HG02763 (cell line): ENCODE measurements at regions not wholly inside any gene's neighbourhood (a gene's known extent, or its start where the extent isn't known, plus 50 kb on each side); places are given as distances from the start of the nearest gene placed in this dataset.
"Not testable (repeated sequence)": the region's sequence is repeated elsewhere in the genome, so short reads cannot be mapped to it uniquely, and the experiment has no call there.

ENCODE experiments used
- ATAC-seq: cut with Tn5 transposase; IDR thresholded peaks from one replicate; pipeline ENCODE4 v1.9.1; 2021; ENCODE audit warnings: mild to moderate bottlenecking, moderate library complexity; ENCODE audit not compliant: unreplicated experiment

DNA sequence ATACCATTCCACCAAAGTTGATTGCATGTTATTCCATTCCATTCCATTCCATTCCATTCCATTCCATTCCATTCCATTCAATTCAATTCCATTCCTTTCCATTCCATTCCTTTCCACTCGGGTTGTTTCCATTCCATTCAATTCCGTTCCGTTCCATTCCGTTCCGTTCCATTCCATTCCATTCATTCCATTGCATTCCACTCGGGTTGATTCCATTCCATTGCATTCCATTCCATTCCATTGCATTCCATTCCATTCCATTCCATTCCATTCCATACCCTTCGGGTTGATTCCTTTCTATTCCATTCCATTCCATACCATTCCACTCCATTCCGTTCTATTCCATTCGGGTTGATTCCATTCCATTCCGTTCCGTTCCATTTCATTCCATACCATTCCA is 166.9 kb downstream of the CWH43 start:
- ATAC-seq, result peak; percentile 23

DNA sequence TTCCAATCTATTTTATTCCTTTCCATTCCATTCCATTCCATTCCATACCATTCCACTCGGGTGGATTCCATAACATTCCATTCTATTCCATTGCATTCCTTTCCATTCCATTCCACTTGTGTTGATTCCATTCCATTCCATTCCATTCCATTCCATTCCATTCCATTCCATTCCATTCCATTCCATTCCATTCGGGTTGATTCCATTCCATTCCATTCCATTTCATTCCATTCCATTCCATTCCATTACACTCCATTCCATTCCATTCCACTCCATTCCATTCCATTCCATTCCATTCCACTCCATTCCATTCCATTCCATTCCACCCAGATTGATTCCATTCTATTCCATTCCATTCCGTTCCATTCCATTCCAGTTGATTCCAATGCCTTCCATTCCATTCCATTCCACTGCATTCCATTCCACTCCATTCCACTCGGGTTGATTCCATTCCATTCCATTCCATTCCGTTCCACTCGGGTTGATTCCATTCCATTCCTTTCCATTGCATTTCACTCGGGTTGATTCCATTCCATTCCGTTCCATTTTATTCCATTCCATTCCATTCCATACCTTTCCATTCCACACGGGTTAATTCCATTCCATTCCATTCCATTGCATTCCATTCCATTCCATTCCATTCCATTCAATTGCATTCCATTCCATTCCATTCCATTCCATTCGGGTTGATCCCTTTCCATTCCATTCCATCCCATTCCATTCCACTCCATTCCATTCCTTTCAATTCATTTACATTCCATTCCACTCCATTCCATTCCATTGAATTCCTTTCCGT is 168.4 kb downstream of the CWH43 start:
- ATAC-seq, result peak; percentile 67

GRCh38 chr4:49155270-49155669 is 169.2 kb downstream of the CWH43 start:
- ATAC-seq, result not testable (repeated sequence)

- not testable (repeated sequence) for ATAC-seq
Measured at GRCh38 chr4:49156309-49156708, 170.2 kb downstream of the CWH43 start.

GRCh38 chr4:49157630-49158029 is 171.6 kb downstream of the CWH43 start:
- not testable (repeated sequence) for ATAC-seq

DNA sequence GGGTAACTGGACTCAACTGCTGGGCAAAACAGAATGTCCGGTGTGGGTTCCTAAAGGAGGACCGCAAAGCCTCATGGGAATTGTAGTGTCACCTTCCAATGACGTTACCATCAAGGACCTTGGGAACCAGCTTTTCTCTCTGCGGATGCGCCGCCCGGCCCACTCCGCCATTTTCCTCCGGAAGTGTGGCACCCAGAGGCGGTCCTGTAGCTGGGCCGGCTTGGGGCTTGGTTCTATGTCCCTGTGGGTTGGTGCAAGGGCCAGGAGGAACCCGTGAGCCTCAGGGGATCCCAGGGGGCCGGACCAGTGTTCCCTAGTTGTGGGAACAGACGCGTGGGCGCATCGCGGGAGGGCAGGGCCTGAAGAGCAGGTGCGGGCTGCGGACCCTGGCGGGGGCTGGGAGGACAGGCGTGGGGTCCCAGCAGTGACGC is 175.1 kb downstream of the CWH43 start:
- not testable (repeated sequence) for ATAC-seq

GRCh38 chr4:49164916-49165315 is 178.8 kb downstream of the CWH43 start:
- not testable (repeated sequence) for ATAC-seq

GRCh38 chr4:49177847-49178246 is 191.8 kb downstream of the CWH43 start:
- ATAC-seq, result not testable (repeated sequence)

GRCh38 chr4:49181088-49181487 is 195.0 kb downstream of the CWH43 start:
- ATAC-seq, result not testable (repeated sequence)

GRCh38 chr4:49211396-49212194 is 225.5 kb downstream of the CWH43 start:
- not testable (repeated sequence) for ATAC-seq

DNA sequence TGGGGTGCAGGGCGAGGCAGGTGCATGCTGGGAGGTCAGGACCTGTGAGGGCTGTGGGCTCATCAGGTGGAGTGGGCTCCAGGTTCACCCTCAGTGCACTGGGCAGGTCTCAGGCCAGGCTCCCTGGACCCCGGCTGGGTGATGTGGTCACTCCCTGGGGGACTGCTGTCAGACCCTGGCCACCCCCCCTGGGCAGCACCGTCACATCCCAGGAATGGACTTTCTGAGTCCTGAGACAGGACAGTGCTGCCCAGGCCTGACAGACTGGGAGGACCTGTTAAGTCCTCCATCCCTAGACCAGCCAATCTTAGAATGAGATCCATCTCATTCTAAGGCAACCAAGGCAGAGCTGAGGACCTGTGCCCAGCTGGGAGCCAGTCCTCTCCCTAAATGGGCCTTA is 227.2 kb downstream of the CWH43 start:
- ATAC-seq, result not testable (repeated sequence)

DNA sequence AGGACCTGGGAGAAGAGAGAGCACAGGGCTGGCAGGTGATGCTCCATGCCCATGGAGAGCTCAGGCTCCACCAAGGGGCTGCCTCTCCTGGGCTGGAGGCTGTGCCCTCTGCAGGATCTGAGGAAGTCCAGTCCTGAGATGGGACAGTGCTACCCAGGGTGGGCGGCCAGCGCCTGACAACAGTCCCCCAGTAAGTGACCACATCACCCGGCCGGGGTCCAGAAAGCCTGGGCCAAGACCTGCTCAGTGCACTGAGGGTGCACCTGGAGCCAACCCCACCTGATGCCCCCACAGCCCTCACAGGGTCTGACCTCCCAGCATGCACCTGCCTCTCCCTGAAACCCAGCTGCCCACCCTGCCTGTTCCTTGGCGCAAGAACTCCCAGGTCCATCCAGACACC is 227.7 kb downstream of the CWH43 start:
- not testable (repeated sequence) for ATAC-seq

- not testable (repeated sequence) for ATAC-seq
Measured at GRCh38 chr4:49214453-49215081, 228.5 kb downstream of the CWH43 start.

DNA sequence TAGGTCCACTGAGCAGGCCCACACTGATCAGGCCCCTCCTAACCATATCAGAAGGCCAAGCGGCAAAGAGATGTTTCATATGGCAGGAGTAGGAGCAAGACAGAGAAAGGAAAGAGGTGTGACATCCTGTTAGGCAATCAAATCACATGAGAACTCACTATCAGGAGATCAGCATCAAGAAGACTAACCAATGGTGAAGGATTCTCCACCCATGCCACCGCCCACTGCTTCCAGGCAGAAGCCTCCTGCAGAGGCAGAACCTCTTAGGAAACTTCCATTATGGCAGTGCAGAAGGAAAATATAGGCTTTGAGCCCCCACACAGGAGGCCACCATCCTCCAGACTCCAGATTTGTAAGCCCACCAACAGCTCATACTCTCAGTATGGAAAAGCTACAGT is 229.0 kb downstream of the CWH43 start:
- ATAC-seq, result not testable (repeated sequence)

GRCh38 chr4:49216606-49217005 is 230.5 kb downstream of the CWH43 start:
- not testable (repeated sequence) for ATAC-seq

DNA sequence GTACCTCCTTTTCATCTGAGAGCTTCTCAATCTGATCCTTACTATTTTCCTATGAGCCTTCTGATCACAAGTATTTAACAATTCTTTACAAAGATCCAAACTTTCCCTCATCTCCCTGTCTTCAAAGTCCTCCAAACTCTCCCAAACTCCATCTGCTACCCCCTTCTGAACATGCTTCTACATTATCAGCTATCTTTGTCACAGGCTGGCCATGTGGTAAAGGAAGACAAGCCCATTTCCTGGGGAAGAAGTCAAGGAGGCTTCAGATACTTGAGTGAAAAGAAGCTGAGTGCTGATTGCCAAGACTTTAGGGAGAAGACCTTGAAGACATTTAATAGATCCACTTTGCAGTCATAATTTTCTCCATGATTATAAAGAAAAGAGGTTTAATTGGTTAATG is 231.4 kb downstream of the CWH43 start:
- no peak for ATAC-seq

- not testable (repeated sequence) for ATAC-seq
Measured at GRCh38 chr4:49218094-49218493, 232.0 kb downstream of the CWH43 start.

DNA sequence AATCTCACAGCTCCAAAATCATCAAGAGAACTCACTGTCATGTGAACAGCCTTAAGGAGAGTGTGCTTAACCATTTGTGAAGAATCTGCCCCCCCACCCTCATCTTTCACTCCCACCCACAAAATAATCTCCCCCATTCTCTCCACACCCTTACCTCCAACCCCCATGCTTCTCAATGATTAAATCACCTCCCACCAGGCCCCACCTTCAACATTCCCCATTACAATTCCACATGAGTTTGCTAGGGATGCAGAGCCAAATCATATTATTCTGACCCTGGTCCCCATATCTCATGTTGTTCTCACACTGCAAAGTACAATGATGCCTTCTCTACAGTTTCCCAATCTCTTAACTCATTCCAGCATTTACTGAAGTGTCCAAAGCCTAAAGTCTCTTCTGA is 232.9 kb downstream of the CWH43 start:
- ATAC-seq, result not testable (repeated sequence)

GRCh38 chr4:49219489-49220225 is 233.6 kb downstream of the CWH43 start:
- not testable (repeated sequence) for ATAC-seq

DNA sequence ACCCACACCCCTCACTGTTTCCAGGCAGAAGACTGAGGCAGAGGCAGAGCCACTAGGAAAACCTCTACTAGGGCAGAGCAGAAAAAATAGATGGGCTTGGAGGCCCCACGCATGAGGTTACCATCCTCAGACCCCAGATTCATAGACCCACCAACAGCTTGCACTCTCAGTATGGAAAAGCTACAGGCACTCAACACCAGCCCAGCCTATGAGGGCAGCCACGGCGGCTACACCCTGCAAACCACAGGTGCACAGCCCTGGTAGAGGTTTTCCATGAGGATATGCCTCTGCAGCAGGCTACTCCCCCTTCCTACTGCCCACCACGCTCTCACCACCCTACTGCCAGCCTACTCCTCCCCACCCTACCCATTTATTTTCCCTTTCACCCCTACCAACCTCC is 235.1 kb downstream of the CWH43 start:
- ATAC-seq, result no peak

DNA sequence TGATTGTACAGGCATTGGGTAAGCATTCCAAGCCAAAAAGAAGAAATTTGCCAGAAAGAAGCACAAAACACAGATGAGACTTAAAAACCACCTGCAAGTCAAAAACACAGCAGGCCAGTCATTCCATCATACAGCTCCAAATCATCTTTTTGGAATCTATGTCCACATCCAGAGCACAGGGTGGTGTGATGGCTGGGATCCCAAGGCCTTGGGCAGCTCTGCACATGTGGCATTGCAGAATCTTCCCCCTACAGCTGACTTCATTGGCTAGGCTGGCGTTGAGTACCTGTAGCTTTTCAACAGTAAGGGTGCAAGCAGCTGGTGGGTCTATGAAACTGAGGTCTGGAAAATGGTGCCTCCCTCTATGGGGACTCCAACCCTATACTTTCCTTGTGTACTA is 236.7 kb downstream of the CWH43 start:
- ATAC-seq, result not testable (repeated sequence)
